Body of pancreas (tissue), 4 donors: ENCODE measurements at regions not wholly inside any gene's neighbourhood (a gene's known extent, or its start where the extent isn't known, plus 50 kb on each side); places are given as distances from the start of the nearest gene placed in this dataset.

Source experiments
- ATAC-seq: fragments of 150-250 bp; one replicate; pipeline ENCODE4 v1.9.1; 2016
- DNase-seq, 4 donors: peaks; one replicate each; pipeline ENCODE4 v3.0.0-alpha.2; 2019
- H3K27ac ChIP-seq, 4 donors: fragments of 200-600 bp; sonication (generic); 1 replicate in 3 of 4; 2 replicates in 1 of 4; pipeline versions ENCODE4 v1.5.1 to v1.6.1; 2016 to 2019; ENCODE audit warnings: mild to moderate bottlenecking in 1 of 4, mixed read lengths in 1 of 4, moderate library complexity in 1 of 4
- H3K27me3 ChIP-seq, 2 donors: fragments of 200-600 bp; sonication (generic); one replicate each; pipeline ENCODE4 v1.6.0; 2016; ENCODE audit warnings: mild to moderate bottlenecking in 1 of 2
- H3K36me3 ChIP-seq, 2 donors: fragments of 200-600 bp; sonication (generic); replicated peaks in 1 of 2; 2 replicates each; pipeline ENCODE4 v1.5.1; 2016; ENCODE audit warnings: low read depth in 2 of 2; ENCODE audit not compliant: insufficient read depth in 1 of 2
- H3K4me1 ChIP-seq: fragments of 200-600 bp; sonication (generic); one replicate; pipeline ENCODE4 v1.6.0; 2016
- H3K4me3 ChIP-seq, 2 donors: fragments of 200-600 bp; sonication (generic); 1 replicate in 1 of 2; 2 replicates in 1 of 2; pipeline ENCODE4 v1.5.1; 2016 to 2019
- H3K9me3 ChIP-seq, 3 donors: fragments of 200-600 bp; sonication (generic); 1 replicate in 2 of 3; 2 replicates in 1 of 3; pipeline ENCODE4 v1.5.1; 2016
- CTCF ChIP-seq, 7 experiments: fragments of 450-650 bp in 4 of 7; fragments of 200-600 bp in 3 of 7; sonication (generic) in 3 of 7; IDR thresholded peaks; one replicate each; pipeline ENCODE4 v1.5.1; 2016 to 2019; ENCODE audit warnings: antibody characterized with exemption in 7 of 7
- POLR2A ChIP-seq, 3 donors: fragments of 450-650 bp; IDR thresholded peaks; one replicate each; pipeline ENCODE4 v1.6.1; 2016; ENCODE audit warnings: antibody characterized with exemption in 3 of 3, mild to moderate bottlenecking in 2 of 3
- WGBS, 2 donors: methylation state at CpG; one replicate each; pipeline ENCODE4 v1.1.5; 2017; 5-methylcytosine and 5-hydroxymethylcytosine counted together
- intact Hi-C: fragments of 100-400 bp; cut with DNase I; formaldehyde crosslinking; loops from one replicate; pipeline ENCODE4 v1.15.1; 2023

- no peaks in the 10 kb centered on the region for H3K9me3 ChIP-seq
- H3K4me1 ChIP-seq, result peaks cover 7% of the 10 kb centered on the region
- TF ChIP-seq POLR2A (IDR thresholded peaks at IDR 0.05) (no peak), CTCF (IDR thresholded peaks at IDR 0.05) (no peak)
- intact Hi-C loops, result no loop called here
- H3K36me3 ChIP-seq, result no peaks in the 10 kb centered on the region
- ATAC-seq (no peak), DNase-seq (no peak)
- no peak overlapping the region for H3K27ac ChIP-seq
- WGBS, 2 donors, result 85 to 88% methylated on average over 4 of the region's 4 CpGs
- H3K27me3 ChIP-seq, result no peaks in the 10 kb centered on the region
- no peak overlapping the region for H3K4me3 ChIP-seq
Observed at GRCh38 chr13:72379581-72379980, 347.8 kb downstream of the MZT1 start.

GRCh38 chr13:72368031-72368430 lies 359.4 kb downstream of the MZT1 start:
- ATAC-seq (no peak), DNase-seq (no peak)
- Histone ChIP-seq H3K9me3 (no peaks in the 10 kb centered on the region), H3K4me3 (no peak overlapping the region), H3K4me1 (no peaks in the 10 kb centered on the region), H3K27ac (no peak overlapping the region), H3K27me3 (no peaks in the 10 kb centered on the region), H3K36me3 (no peaks in the 10 kb centered on the region)
- TF ChIP-seq POLR2A (IDR thresholded peaks at IDR 0.05) (no peak), CTCF (IDR thresholded peaks at IDR 0.05) (no peak)
- 19 to 24% methylated on average over 1 of the region's 1 CpG for WGBS, 2 donors
- intact Hi-C loops, result no loop called here

- intact Hi-C loops, result no loop called here
- 55 to 71% methylated on average over 5 of the region's 5 CpGs for WGBS, 2 donors
- no peaks in the 10 kb centered on the region for H3K9me3 ChIP-seq
- no peak overlapping the region for H3K4me3 ChIP-seq
- H3K27me3 ChIP-seq, result no peaks in the 10 kb centered on the region
- DNase-seq (no peak), ATAC-seq (no peak)
- TF ChIP-seq CTCF (IDR thresholded peaks at IDR 0.05) (no peak), POLR2A (IDR thresholded peaks at IDR 0.05) (no peak)
- H3K4me1 ChIP-seq, result no peaks in the 10 kb centered on the region
- no peak overlapping the region for H3K27ac ChIP-seq
- H3K36me3 ChIP-seq, result no peaks in the 10 kb centered on the region
Observed at GRCh38 chr13:72346716-72347115, 380.7 kb downstream of the MZT1 start.

GRCh38 chr13:72342364-72342763 lies 385.1 kb downstream of the MZT1 start:
- WGBS, 2 donors, result 89 to 99% methylated on average over 5 of the region's 5 CpGs
- Histone ChIP-seq H3K4me1 (no peaks in the 10 kb centered on the region), H3K36me3 (no peaks in the 10 kb centered on the region), H3K9me3 (peaks cover 0 to 7% (median 0%) of the 10 kb centered on the region in 3 donors), H3K4me3 (no peak overlapping the region), H3K27me3 (no peaks in the 10 kb centered on the region), H3K27ac (no peak overlapping the region)
- TF ChIP-seq CTCF (IDR thresholded peaks at IDR 0.05) (no peak), POLR2A (IDR thresholded peaks at IDR 0.05) (no peak)
- ATAC-seq (no peak), DNase-seq (no peak)
- intact Hi-C loops, result no loop called here

- no peaks in the 10 kb centered on the region for H3K36me3 ChIP-seq
- intact Hi-C loops, result no loop called here
- no peak for ATAC-seq
- peaks cover 0 to 7% (median 0%) of the 10 kb centered on the region in 3 donors for H3K9me3 ChIP-seq
- 71 to 81% methylated on average over 5 of the region's 5 CpGs for WGBS, 2 donors
- no peaks in the 10 kb centered on the region for H3K4me1 ChIP-seq
- H3K27ac ChIP-seq, result no peak overlapping the region
- DNase-seq, result peak in 1 of 4 donors; percentile 6
- TF ChIP-seq POLR2A (IDR thresholded peaks at IDR 0.05) (no peak), CTCF (IDR thresholded peaks at IDR 0.05) (no peak)
- H3K4me3 ChIP-seq, result no peak overlapping the region
- H3K27me3 ChIP-seq, result no peaks in the 10 kb centered on the region
Observed at GRCh38 chr13:72341904-72342303, 385.5 kb downstream of the MZT1 start.
